ENCODE measurements at regions not wholly inside any gene's neighbourhood (a gene's known extent, or its start where the extent isn't known, plus 50 kb on each side); places are given as distances from the start of the nearest gene placed in this dataset.
"Not testable (repeated sequence)": the region's sequence is repeated elsewhere in the genome, so short reads cannot be mapped to it uniquely, and the experiment has no call there.

GRCh38 chr7:24134535-24134934, 149.5 kb upstream of the NPY start:
- DNase-seq (ENCODE audit: low read depth in 2 of 2) = no peak

- DNase-seq (ENCODE audit: low read depth in 2 of 2) = no peak
These were observed 148.8 kb upstream of the NPY start for GRCh38 chr7:24135003-24135817.

- DNase-seq (ENCODE audit: low read depth in 2 of 2) = no peak
These were observed 146.7 kb upstream of the NPY start for GRCh38 chr7:24137338-24137737.

GRCh38 chr7:24138343-24138742, 145.6 kb upstream of the NPY start:
- DNase-seq (ENCODE audit: low read depth in 2 of 2) = no peak

GRCh38 chr7:24140001-24140400, 144.0 kb upstream of the NPY start:
- DNase-seq (ENCODE audit: low read depth in 2 of 2) = no peak

DNA sequence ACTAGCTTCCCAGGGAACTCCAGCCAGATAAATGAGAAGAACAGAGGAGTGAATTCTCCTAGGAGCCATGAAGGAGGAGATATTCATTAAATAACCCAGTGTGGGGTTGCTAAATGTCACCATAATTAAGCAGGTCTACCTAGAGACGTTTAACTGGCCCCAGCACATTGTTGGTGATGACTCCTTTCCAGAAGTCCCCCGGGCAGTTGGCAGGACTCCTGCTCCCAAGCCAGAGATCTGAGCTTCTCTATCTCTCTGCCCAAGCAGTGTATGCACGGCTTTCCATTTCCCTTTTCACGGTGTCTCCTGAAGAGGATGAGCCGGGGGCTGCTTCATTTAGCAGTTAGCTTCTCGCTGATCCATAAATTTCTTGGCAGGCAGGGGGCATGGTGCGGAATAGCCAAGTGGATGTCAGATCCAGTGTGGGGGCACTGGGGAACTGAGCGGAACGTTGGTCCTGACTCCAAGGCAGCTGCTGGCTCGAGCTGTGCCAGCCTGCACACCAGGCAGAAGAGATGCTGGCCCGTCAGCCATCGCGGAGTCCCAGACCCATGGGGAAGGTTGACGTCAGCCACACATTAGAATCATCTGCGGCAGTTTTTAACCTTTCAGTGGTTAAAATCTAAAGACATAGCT, 142.0 kb upstream of the NPY start:
- no peak for DNase-seq (ENCODE audit: low read depth in 2 of 2)

GRCh38 chr7:24143547-24143946, 140.4 kb upstream of the NPY start:
- no peak for DNase-seq (ENCODE audit: low read depth in 2 of 2)

DNA sequence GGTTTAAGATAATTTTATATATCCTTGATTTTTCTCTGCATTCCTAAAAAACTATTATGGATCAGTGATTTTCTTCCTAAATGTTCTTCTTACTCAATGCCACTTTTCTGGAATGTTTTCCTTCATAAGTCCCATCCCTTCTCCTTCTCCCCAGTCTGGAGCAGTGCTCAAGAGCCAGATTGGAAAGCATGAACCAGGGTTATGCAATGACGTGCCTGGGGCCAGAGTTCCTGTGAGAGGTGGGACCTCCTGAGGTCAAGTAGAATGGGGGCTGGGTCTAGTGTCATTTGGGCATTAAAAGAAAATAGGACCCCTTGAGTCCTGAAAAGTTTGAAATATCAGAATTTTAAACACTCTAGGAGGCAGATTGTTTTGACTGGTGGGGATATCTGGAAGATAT, 132.0 kb upstream of the NPY start:
- DNase-seq (ENCODE audit: low read depth in 2 of 2) = no peak

DNA sequence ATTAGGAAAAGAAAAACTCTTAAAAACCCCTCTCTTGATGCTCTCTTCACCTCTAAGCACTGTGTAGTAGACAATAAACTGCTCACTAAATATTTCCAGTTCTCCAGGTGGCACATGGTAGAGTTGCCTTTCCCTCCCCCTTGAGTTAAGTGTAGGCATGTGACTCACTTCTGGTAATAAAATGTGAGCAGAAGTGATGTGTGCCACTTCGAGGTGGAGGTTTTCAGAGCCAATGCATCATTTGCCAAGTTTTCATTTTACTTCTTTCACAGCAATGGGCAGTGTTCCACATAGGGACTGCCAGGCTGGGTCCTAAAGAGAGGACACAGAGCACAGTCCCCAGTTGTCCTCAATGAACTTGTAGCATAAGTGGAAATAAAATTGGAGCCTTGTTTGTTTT, 131.6 kb upstream of the NPY start:
- DNase-seq (ENCODE audit: low read depth in 2 of 2) = no peak

DNA sequence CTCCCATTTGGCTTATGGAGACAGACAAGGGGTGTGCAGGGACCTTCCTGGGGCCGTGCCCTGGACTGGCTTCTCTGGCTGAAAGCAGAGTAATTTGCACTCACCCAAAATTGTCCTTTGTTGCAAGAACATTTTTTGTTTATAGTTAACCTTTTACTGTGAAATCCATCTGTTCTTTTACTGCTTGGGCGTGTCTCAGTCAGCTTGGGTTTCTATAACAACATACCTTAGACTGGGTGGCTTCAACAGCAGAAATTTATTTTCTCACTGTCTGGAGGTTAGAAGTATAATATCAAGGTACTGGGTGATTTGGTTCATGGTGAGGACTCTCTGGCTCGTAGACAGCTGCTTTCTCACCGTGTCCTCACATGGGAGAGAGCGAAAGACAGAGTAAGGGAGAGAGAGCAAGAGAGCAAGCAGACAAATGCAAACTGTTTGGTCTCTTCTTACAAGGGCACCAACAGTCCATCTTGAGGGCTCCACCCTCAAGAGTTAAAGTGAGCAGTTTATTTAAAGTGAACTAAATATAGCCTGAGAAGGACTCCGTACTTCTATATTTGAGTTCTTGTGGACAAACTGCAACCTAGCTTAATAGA, 131.0 kb upstream of the NPY start:
- no peak for DNase-seq (ENCODE audit: low read depth in 2 of 2)

- DNase-seq (ENCODE audit: low read depth in 2 of 2) = no peak
These were observed 126.3 kb upstream of the NPY start for GRCh38 chr7:24157666-24158065.

GRCh38 chr7:24158975-24159374, 125.0 kb upstream of the NPY start:
- DNase-seq (ENCODE audit: low read depth in 2 of 2) = no peak

- no peak for DNase-seq (ENCODE audit: low read depth in 2 of 2)
These were observed 119.6 kb upstream of the NPY start for GRCh38 chr7:24164401-24164800.

GRCh38 chr7:24169077-24169624, 114.8 kb upstream of the NPY start:
- no peak for DNase-seq (ENCODE audit: low read depth in 2 of 2)

- DNase-seq (ENCODE audit: low read depth in 2 of 2) = not testable (repeated sequence)
These were observed 112.0 kb upstream of the NPY start for GRCh38 chr7:24171951-24172350.

GRCh38 chr7:24172856-24173255, 111.1 kb upstream of the NPY start:
- no peak for DNase-seq (ENCODE audit: low read depth in 2 of 2)

DNA sequence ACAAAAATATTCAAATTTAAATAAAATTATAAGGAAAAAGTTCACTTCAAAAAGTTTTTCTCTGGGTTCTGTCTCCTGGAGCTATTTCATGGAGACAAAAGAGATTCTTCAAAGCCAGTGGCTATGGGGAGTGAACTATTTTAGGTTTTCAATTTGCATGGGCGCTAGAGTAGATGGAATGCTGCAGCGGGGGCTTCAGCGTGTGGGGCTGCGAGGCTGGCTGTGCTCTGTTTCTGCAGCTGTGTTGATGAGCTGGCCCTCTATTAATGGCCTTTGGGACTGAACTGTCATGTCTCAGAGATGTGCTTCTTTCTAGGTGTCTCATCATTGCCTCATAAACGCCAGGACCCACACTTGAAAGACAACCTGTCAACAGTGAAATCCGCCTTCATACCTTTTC, 108.4 kb upstream of the NPY start:
- DNase-seq (ENCODE audit: low read depth in 2 of 2) = no peak

GRCh38 chr7:24178811-24179570, 105.0 kb upstream of the NPY start:
- no peak for DNase-seq (ENCODE audit: low read depth in 2 of 2)

- DNase-seq (ENCODE audit: low read depth in 2 of 2) = no peak
These were observed 92.6 kb upstream of the NPY start for GRCh38 chr7:24191362-24191761.

- no peak for DNase-seq (ENCODE audit: low read depth in 2 of 2)
These were observed 91.9 kb upstream of the NPY start for GRCh38 chr7:24192053-24192452.

DNA sequence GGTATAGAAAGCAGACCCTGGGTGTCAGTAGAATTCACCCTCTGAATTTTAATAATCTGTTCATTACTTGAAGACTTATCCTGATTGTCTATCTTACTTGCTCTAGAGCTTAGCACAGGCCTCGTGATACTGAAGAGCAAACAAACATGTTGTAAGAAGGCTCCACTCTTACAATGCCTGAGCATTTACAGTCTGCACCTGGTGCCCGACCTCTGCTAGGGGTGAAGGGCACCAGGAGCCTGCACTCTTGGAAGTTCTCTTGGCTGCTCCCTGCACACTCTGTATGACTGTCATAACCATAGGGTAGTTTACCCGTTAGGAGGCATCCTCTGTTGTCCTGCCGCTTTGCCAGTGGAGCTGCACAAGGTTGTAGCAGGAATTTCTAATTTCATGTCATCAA, 91.3 kb upstream of the NPY start:
- no peak for DNase-seq (ENCODE audit: low read depth in 2 of 2)

GRCh38 chr7:24197852-24198251, 86.1 kb upstream of the NPY start:
- no peak for DNase-seq (ENCODE audit: low read depth in 2 of 2)

Measured in stimulated activated CD4-positive, alpha-beta T cell treated with anti-CD3 and anti-CD28 coated beads, Interleukin-15, amount 100 ng/mL, for 48 hours (primary cell).